Chondrocyte (in vitro differentiated cells): ENCODE measurements at regions not wholly inside any gene's neighbourhood (a gene's known extent, or its start where the extent isn't known, plus 50 kb on each side); places are given as distances from the start of the nearest gene placed in this dataset.

Experiments used
- DNase-seq: peaks from one replicate; pipeline ENCODE4 v3.0.0; 2021; ENCODE audit warnings: mixed read lengths, low spot score
- H3K27ac Mint-ChIP-seq: one replicate; pipeline ENCODE4 v1.8.0; 2021; ENCODE audit warnings: mild to moderate bottlenecking, moderate library complexity, mixed read lengths; ENCODE audit not compliant: unreplicated experiment
- H3K27me3 Mint-ChIP-seq: 2 replicates; pipeline ENCODE4 v1.8.0; 2021; ENCODE audit warnings: low read depth, mixed read lengths
- H3K36me3 Mint-ChIP-seq: 2 replicates; pipeline ENCODE4 v1.8.0; 2021; ENCODE audit warnings: low read depth, mixed read lengths
- H3K4me1 Mint-ChIP-seq: 2 replicates; pipeline ENCODE4 v1.8.0; 2021; ENCODE audit warnings: low read depth, mild to moderate bottlenecking, mixed read lengths
- H3K4me3 Mint-ChIP-seq: one replicate; pipeline ENCODE4 v1.8.0; 2021; ENCODE audit warnings: mild to moderate bottlenecking, moderate library complexity, mixed read lengths; ENCODE audit not compliant: unreplicated experiment
- H3K9me3 Mint-ChIP-seq: 2 replicates; pipeline ENCODE4 v1.8.0; 2021; ENCODE audit warnings: low read depth, mixed read lengths
- TF ChIP-seq, protein P1 (sequence below): fragments of 200-600 bp; sonication (generic); IDR thresholded peaks from 2 replicates; pipeline ENCODE4 v1.5.0; 2021; ENCODE audit warnings: antibody characterized with exemption, mild to moderate bottlenecking, moderate library complexity

GRCh38 chrX:94114362-94114761 lies 440.4 kb downstream of the FAM133A start:
- no peak overlapping the region for H3K27ac Mint-ChIP-seq
- H3K4me3 Mint-ChIP-seq: no peak overlapping the region
- TF ChIP-seq, protein P1, sequence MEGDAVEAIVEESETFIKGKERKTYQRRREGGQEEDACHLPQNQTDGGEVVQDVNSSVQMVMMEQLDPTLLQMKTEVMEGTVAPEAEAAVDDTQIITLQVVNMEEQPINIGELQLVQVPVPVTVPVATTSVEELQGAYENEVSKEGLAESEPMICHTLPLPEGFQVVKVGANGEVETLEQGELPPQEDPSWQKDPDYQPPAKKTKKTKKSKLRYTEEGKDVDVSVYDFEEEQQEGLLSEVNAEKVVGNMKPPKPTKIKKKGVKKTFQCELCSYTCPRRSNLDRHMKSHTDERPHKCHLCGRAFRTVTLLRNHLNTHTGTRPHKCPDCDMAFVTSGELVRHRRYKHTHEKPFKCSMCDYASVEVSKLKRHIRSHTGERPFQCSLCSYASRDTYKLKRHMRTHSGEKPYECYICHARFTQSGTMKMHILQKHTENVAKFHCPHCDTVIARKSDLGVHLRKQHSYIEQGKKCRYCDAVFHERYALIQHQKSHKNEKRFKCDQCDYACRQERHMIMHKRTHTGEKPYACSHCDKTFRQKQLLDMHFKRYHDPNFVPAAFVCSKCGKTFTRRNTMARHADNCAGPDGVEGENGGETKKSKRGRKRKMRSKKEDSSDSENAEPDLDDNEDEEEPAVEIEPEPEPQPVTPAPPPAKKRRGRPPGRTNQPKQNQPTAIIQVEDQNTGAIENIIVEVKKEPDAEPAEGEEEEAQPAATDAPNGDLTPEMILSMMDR: no peak
- H3K4me1 Mint-ChIP-seq: no peaks in the 10 kb centered on the region
- no peaks in the 10 kb centered on the region for H3K9me3 Mint-ChIP-seq
- no peaks in the 10 kb centered on the region for H3K36me3 Mint-ChIP-seq
- no peaks in the 10 kb centered on the region for H3K27me3 Mint-ChIP-seq
- no peak for DNase-seq

- no peaks in the 10 kb centered on the region for H3K4me1 Mint-ChIP-seq
- no peak for DNase-seq
- no peak overlapping the region for H3K27ac Mint-ChIP-seq
- H3K27me3 Mint-ChIP-seq: no peaks in the 10 kb centered on the region
- no peaks in the 10 kb centered on the region for H3K9me3 Mint-ChIP-seq
- no peaks in the 10 kb centered on the region for H3K36me3 Mint-ChIP-seq
- TF ChIP-seq, protein P1: no peak
- no peak overlapping the region for H3K4me3 Mint-ChIP-seq
Observed at GRCh38 chrX:94121799-94122198, 447.8 kb downstream of the FAM133A start.

GRCh38 chrX:94123062-94123461 lies 449.1 kb downstream of the FAM133A start:
- TF ChIP-seq, protein P1: no peak
- no peaks in the 10 kb centered on the region for H3K4me1 Mint-ChIP-seq
- no peak for DNase-seq
- no peak overlapping the region for H3K27ac Mint-ChIP-seq
- no peaks in the 10 kb centered on the region for H3K36me3 Mint-ChIP-seq
- no peaks in the 10 kb centered on the region for H3K27me3 Mint-ChIP-seq
- H3K9me3 Mint-ChIP-seq: no peaks in the 10 kb centered on the region
- H3K4me3 Mint-ChIP-seq: no peak overlapping the region

GRCh38 chrX:94162971-94163370 lies 489.0 kb downstream of the FAM133A start:
- DNase-seq: no peak
- Mint-ChIP-seq H3K4me1 (no peaks in the 10 kb centered on the region), H3K4me3 (no peak overlapping the region), H3K27ac (no peak overlapping the region), H3K27me3 (no peaks in the 10 kb centered on the region), H3K9me3 (peaks cover 2% of the 10 kb centered on the region), H3K36me3 (no peaks in the 10 kb centered on the region)
- TF ChIP-seq, protein P1: no peak

DNA sequence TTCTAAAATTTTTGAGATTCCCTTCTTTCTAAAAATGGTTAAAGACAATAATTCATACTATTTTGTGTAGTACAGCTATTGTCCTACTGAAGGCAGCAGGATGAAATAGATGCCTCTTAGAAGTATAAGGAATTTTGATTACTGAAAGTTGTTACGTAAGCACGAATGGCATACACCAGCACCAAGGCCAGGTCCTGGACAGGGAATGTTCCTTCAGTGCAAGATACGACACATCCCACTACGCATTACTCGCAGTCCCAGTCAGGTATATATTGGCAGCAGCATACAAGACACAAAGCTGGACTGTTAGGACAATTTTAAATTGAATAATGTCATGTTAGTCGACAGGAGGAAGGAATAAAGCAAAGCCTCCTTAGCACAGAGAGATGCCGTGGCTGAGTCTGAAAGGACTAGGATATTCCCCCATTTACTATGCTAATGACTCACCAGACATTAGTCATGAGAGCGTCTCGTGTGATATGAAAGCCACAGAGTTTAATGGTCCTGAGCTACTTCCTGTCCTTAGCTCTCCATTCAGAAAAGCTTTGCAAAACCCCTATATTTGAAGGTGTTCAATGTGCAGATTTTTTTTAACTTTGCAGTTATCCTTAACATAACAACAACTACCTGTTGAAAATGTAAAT lies 504.3 kb downstream of the FAM133A start:
- Mint-ChIP-seq H3K4me3 (no peak overlapping the region), H3K27me3 (no peaks in the 10 kb centered on the region), H3K36me3 (no peaks in the 10 kb centered on the region), H3K4me1 (no peaks in the 10 kb centered on the region), H3K27ac (no peak overlapping the region), H3K9me3 (peaks cover 11% of the 10 kb centered on the region)
- TF ChIP-seq, protein P1: no peak
- no peak for DNase-seq
